ENCODE measurements at regions not wholly inside any gene's neighbourhood (a gene's known extent, or its start where the extent isn't known, plus 50 kb on each side); places are given as distances from the start of the nearest gene placed in this dataset.
"Not testable (repeated sequence)": the region's sequence is repeated elsewhere in the genome, so short reads cannot be mapped to it uniquely, and the experiment has no call there.

DNA sequence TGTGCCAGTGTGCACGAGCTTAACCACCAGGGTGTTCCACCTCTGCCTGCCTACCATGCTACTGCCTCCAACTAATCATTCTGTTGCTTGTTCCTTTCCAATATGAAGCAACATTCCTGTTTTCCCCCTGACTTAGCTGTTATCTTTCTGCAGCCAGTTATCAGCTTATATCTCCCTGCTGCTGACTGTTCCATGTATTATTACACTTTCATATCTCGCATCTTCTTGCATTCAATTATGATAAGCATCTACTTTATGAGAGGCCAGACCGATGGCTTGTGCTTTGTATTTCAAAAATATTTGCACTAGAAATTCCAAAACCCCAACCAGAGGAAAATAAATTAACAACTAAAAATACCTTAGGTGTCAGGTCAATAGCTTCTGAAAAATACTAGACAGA lies 394.0 kb upstream of the BRINP1 start:
- DNase-seq (ENCODE audit: low read depth in 2 of 2), result no peak

DNA sequence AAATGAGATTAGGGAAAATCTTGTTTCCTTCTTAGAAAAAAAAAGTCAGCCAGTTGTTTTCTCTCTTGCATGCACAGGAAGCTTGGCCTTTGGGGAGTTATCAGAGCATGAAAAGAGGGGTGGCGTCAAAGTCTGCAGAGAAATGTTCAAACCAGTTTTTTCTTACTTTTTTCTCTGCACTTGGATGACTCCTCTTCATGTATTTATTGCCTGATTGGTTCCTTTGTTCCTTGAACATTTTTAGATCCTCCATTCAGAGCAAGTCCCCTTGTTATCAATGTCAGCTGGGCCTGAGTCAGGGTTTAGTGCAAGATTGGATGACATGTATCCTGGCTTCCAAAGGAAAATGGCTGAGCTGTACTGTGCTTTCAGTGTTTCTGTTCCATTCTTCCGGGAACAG lies 392.6 kb upstream of the BRINP1 start:
- DNase-seq (ENCODE audit: low read depth in 2 of 2), result no peak

- DNase-seq (ENCODE audit: low read depth in 2 of 2), result no peak
Measured at GRCh38 chr9:119758990-119759389, 389.8 kb upstream of the BRINP1 start.

DNA sequence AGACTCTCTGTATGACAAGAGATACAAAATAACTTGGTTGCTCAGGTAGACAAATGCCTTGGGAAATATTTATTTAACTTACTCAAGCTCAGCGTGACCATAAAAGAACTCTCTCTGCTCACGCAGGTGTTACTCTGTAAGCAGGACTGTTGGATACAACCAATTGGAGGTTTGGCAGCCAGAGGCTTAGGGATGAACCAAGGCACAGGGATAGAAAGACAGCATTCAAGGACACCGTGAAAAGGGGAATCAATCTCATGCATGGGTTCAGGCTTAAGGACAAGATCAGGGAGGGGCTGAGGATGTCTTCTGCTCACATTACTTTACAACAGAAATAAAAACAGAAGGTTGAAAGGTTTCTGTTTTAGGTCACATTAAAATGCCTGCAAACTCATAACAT lies 389.0 kb upstream of the BRINP1 start:
- no peak for DNase-seq (ENCODE audit: low read depth in 2 of 2)

- no peak for DNase-seq (ENCODE audit: low read depth in 2 of 2)
Measured at GRCh38 chr9:119739476-119739875, 370.2 kb upstream of the BRINP1 start.

GRCh38 chr9:119736491-119737454 lies 367.5 kb upstream of the BRINP1 start:
- DNase-seq (ENCODE audit: low read depth in 2 of 2), result no peak

GRCh38 chr9:119727988-119728387 lies 358.8 kb upstream of the BRINP1 start:
- DNase-seq (ENCODE audit: low read depth in 2 of 2), result no peak

- no peak for DNase-seq (ENCODE audit: low read depth in 2 of 2)
Measured at GRCh38 chr9:119726035-119726434, 356.8 kb upstream of the BRINP1 start.

- no peak for DNase-seq (ENCODE audit: low read depth in 2 of 2)
Measured at GRCh38 chr9:119722384-119722783, 353.1 kb upstream of the BRINP1 start.

DNA sequence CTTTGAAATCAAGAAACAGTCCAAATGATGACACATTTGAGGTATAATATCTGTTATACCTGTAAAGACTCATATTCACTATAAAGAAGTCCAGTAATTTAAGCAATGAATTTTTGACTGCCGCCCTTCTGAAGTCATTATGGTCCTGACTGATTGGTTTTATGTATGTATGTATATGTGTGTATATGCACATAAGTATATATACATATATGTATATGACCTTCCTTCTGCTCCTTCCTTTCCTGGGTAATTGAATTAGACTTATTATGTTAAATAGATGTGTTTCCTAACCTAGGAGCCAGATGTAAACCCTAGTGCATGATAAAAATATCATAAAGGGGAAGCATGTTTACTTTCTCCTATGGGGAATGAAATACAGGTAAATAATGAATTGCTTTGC lies 343.1 kb upstream of the BRINP1 start:
- no peak for DNase-seq (ENCODE audit: low read depth in 2 of 2)

DNA sequence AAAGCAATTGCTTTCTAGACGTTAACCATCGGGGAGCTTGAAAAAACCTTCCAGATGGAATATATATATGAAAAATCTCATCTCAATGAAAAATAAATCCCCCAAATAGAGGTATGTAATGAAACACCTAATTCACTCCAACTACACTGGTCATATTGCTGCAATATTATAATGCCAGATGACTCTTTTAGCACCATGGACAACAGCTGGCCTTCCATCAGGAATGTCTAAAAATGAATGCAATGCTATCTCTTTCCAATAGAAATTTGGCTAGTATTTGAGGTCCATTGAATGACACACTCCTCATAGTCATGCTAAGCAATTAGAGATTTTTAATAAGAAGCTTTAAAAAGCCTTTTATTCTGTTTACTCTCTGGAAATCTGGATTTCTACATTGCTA lies 340.2 kb upstream of the BRINP1 start:
- DNase-seq (ENCODE audit: low read depth in 2 of 2), result no peak

- no peak for DNase-seq (ENCODE audit: low read depth in 2 of 2)
Measured at GRCh38 chr9:119707228-119707845, 338.1 kb upstream of the BRINP1 start.

DNA sequence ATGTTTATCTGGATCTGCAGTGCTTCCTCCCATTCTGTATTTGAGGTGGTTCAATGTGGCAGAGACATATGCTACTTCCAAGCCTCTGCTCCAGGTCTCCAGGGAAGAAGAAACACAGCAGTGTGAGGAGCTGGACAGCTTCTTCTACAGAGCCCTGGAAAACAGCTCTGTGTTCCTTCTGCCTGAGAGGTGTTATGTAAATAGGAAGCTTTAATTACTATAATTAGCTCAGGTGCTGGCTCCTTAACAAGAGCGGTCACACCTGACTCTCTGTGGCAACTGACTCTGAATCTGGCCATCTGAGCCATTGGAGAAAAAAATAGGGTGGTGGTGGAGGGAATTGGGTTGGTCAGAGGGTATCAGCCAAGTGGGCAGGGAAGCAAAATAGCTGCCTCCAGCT lies 332.4 kb upstream of the BRINP1 start:
- no peak for DNase-seq (ENCODE audit: low read depth in 2 of 2)

- no peak for DNase-seq (ENCODE audit: low read depth in 2 of 2)
Measured at GRCh38 chr9:119698535-119698934, 329.3 kb upstream of the BRINP1 start.

GRCh38 chr9:119697996-119698395 lies 328.8 kb upstream of the BRINP1 start:
- DNase-seq (ENCODE audit: low read depth in 2 of 2), result no peak

- DNase-seq (ENCODE audit: low read depth in 2 of 2), result no peak
Measured at GRCh38 chr9:119689879-119690278, 320.6 kb upstream of the BRINP1 start.

DNA sequence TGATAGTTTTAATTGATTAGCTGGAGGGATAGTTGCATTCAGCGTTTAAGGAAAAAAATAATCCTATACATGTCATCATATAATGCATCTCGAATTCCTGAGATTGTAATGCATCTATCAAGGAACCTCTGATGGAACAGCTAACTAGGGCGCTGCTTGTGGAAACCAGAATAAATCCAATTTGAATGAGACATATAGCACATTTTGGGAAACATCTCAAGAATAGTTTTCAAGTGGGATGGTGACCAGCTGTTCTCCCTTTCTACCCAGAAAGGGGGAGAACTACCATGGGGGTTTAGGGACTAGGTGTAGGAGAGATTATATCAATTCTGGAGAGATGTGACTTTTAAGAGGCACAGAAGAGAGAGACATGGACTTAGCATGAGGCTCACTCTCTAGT lies 319.3 kb upstream of the BRINP1 start:
- no peak for DNase-seq (ENCODE audit: low read depth in 2 of 2)

DNA sequence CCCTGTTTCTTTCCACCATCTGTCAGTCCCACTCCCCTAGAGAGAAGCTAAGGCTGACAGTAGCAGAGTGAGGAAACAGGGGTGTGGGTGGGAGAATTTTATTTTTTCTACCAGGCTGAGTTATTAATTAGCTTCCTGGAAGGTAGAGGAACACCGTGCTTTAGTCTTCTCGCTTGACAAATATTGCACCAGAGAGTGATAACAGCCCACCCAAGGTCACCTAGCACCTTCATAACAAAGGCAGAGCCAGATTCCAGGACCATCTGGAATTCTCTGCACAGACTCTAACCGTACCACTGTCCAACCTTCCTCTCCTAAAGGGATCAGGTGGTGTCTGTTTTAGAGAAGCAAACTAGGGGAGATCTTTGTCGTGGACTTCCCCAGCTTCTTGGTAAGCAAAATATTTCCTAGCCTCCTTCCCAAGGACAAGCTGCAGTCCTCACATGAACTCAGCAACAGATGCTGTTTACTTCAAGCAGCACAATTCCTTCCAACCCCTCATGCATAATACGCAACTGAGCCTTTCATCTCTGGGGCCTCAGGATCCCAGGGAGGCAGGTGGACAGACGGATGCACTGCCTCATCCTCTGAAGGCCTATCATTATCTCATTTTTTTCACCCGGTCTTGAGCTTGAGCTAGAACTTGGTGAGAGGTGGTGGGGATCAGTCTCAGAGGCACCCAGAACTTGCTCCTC lies 308.7 kb upstream of the BRINP1 start:
- no peak for DNase-seq (ENCODE audit: low read depth in 2 of 2)

GRCh38 chr9:119675951-119676350 lies 306.7 kb upstream of the BRINP1 start:
- no peak for DNase-seq (ENCODE audit: low read depth in 2 of 2)

- DNase-seq (ENCODE audit: low read depth in 2 of 2), result not testable (repeated sequence)
Measured at GRCh38 chr9:119672763-119673162, 303.5 kb upstream of the BRINP1 start.

GRCh38 chr9:119667916-119668315 lies 298.7 kb upstream of the BRINP1 start:
- no peak for DNase-seq (ENCODE audit: low read depth in 2 of 2)

GRCh38 chr9:119667163-119667562 lies 297.9 kb upstream of the BRINP1 start:
- DNase-seq (ENCODE audit: low read depth in 2 of 2), result no peak

- no peak for DNase-seq (ENCODE audit: low read depth in 2 of 2)
Measured at GRCh38 chr9:119662329-119662728, 293.1 kb upstream of the BRINP1 start.

All from fibroblast of skin of left biceps (primary cell).